ENCODE measurements at regions not wholly inside any gene's neighbourhood (a gene's known extent, or its start where the extent isn't known, plus 50 kb on each side); places are given as distances from the start of the nearest gene placed in this dataset.

GRCh38 chr12:18951218-18951617, 178.3 kb upstream of the PLEKHA5 start:
- no peak for DNase-seq

GRCh38 chr12:18953505-18953904, 176.0 kb upstream of the PLEKHA5 start:
- no peak for TF ChIP-seq CTCF (IDR thresholded peaks at IDR 0.05)
- no peak for TF ChIP-seq POLR2AphosphoS5 (IDR thresholded peaks at IDR 0.05)
- TF ChIP-seq POLR2A (IDR thresholded peaks at IDR 0.05), result no peak
- no peak for TF ChIP-seq EP300 (IDR thresholded peaks at IDR 0.05)
- intact Hi-C loops (cut with DNase I), result no loop called here

More at GRCh38 chr12:18951218-18951617, 178.3 kb upstream of the PLEKHA5 start:
- Histone ChIP-seq H3K27ac (no peak overlapping the region), H3K4me1 (no peaks in the 10 kb centered on the region), H3K27me3 (no peaks in the 10 kb centered on the region), H3K36me3 (no peaks in the 10 kb centered on the region), H3K4me3 (no peak overlapping the region), H3K9me3 (no peaks in the 10 kb centered on the region)
- intact Hi-C loops (cut with DNase I), result no loop called here
- WGBS, 2 donors, result 67 to 74% methylated on average over 6 of the region's 6 CpGs
- TF ChIP-seq POLR2AphosphoS5 (IDR thresholded peaks at IDR 0.05) (no peak), EP300 (IDR thresholded peaks at IDR 0.05) (no peak), CTCF (IDR thresholded peaks at IDR 0.05) (no peak), POLR2A (IDR thresholded peaks at IDR 0.05) (no peak)

GRCh38 chr12:18955594-18955993, 173.9 kb upstream of the PLEKHA5 start:
- no peak for TF ChIP-seq POLR2AphosphoS5 (IDR thresholded peaks at IDR 0.05)
- no peak for TF ChIP-seq CTCF (IDR thresholded peaks at IDR 0.05)
- 85 to 88% methylated on average over 3 of the region's 3 CpGs for WGBS, 2 donors
- intact Hi-C loops (cut with DNase I), result no loop called here

More at GRCh38 chr12:18953505-18953904, 176.0 kb upstream of the PLEKHA5 start:
- WGBS, 2 donors, result 50 to 75% methylated on average over 1 of the region's 1 CpG
- no peaks in the 10 kb centered on the region for H3K4me1 ChIP-seq
- no peak overlapping the region for H3K4me3 ChIP-seq
- H3K9me3 ChIP-seq, result no peaks in the 10 kb centered on the region
- no peak for DNase-seq
- no peaks in the 10 kb centered on the region for H3K36me3 ChIP-seq
- no peaks in the 10 kb centered on the region for H3K27me3 ChIP-seq
- H3K27ac ChIP-seq, result no peak overlapping the region

GRCh38 chr12:18965203-18965602, 164.3 kb upstream of the PLEKHA5 start:
- H3K27ac ChIP-seq, result no peak overlapping the region
- 86 to 87% methylated on average over 2 of the region's 2 CpGs for WGBS, 2 donors
- H3K27me3 ChIP-seq, result no peaks in the 10 kb centered on the region
- TF ChIP-seq POLR2A (IDR thresholded peaks at IDR 0.05) (no peak), CTCF (IDR thresholded peaks at IDR 0.05) (no peak), EP300 (IDR thresholded peaks at IDR 0.05) (no peak), POLR2AphosphoS5 (IDR thresholded peaks at IDR 0.05) (no peak)
- no peaks in the 10 kb centered on the region for H3K9me3 ChIP-seq
- intact Hi-C loops (cut with DNase I), result no loop called here
- H3K4me1 ChIP-seq, result no peaks in the 10 kb centered on the region
- no peak overlapping the region for H3K4me3 ChIP-seq
- DNase-seq, result no peak
- H3K36me3 ChIP-seq, result no peaks in the 10 kb centered on the region

More at GRCh38 chr12:18955594-18955993, 173.9 kb upstream of the PLEKHA5 start:
- Histone ChIP-seq H3K9me3 (no peaks in the 10 kb centered on the region), H3K4me1 (no peaks in the 10 kb centered on the region), H3K36me3 (no peaks in the 10 kb centered on the region), H3K27me3 (no peaks in the 10 kb centered on the region), H3K4me3 (no peak overlapping the region), H3K27ac (no peak overlapping the region)
- no peak for DNase-seq

- intact Hi-C loops (cut with DNase I), result no loop called here
Measured at GRCh38 chr12:18966954-18967353, 162.6 kb upstream of the PLEKHA5 start.

More at GRCh38 chr12:18966954-18967353, 162.6 kb upstream of the PLEKHA5 start:
- Histone ChIP-seq H3K4me3 (no peak overlapping the region), H3K36me3 (no peaks in the 10 kb centered on the region), H3K4me1 (no peaks in the 10 kb centered on the region), H3K27ac (no peak overlapping the region), H3K27me3 (no peaks in the 10 kb centered on the region), H3K9me3 (no peaks in the 10 kb centered on the region)
- 92 to 96% methylated on average over 3 of the region's 3 CpGs for WGBS, 2 donors
- TF ChIP-seq CTCF (IDR thresholded peaks at IDR 0.05), result no peak
- TF ChIP-seq POLR2A (IDR thresholded peaks at IDR 0.05), result no peak
- TF ChIP-seq EP300 (IDR thresholded peaks at IDR 0.05), result no peak
- TF ChIP-seq POLR2AphosphoS5 (IDR thresholded peaks at IDR 0.05), result no peak
- DNase-seq, result no peak

All from sigmoid colon (tissue), 6 donors.